ENCODE measurements at regions not wholly inside any gene's neighbourhood (a gene's known extent, or its start where the extent isn't known, plus 50 kb on each side); places are given as distances from the start of the nearest gene placed in this dataset.

DNA sequence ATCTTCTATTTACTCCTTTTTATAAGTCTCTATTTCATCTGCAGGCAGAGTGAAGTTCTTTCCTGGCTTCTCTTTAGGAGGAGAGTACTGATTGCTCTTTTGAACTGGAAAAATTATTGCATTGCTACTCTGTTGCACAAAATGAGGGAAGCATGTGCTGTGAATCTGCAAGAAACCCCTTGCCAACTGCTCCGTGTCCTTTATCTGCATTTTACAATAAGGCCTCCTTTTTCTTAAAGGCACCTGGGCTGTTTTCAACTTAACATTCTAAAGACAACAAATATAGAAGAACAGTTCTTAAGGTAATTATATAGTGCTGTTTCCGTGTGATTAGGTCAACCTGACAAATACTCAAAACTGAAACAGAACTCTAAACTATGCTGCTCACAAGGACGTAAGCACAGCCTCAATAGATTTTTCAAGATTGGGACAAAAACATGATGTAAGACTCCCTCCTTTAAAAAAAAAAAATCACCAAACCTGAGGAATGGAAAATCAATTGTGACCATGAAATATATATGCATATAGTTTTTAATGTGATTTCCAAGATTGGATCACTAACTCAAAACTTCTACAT is 716.6 kb upstream of the INTU start:
- no peak for TF ChIP-seq GATA2 (IDR thresholded peaks at IDR 0.05; ENCODE audit: low read depth, low read length)
- TF ChIP-seq GATA3 (IDR thresholded peaks at IDR 0.05; ENCODE audit: low read depth, low read length): no peak

DNA sequence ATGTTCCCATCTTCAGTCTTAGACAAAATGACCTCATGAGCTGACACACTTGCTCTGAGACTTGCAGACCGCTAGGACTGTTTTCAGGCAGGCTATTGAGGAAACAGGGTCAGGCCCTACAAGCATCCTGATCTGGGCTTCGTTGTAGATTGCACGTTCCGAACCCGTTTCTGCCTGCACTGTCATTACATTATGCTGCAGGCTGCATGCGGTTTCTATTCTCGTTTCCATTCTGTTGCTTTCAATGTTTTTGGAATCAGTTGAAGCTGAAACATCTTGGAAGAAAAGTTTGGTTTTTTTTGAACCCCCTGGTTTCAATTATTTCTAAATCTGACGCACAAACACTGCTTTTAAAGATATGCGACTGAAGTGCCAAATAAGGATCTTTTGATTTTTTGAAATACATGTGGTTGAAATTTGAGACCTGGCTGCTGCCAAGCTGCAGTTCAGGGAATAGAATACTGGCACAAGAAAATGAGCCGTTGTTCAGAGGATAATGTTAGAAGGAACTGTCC is 716.1 kb upstream of the INTU start:
- TF ChIP-seq GATA2 (IDR thresholded peaks at IDR 0.05; ENCODE audit: low read depth, low read length): no peak
- no peak for TF ChIP-seq GATA3 (IDR thresholded peaks at IDR 0.05; ENCODE audit: low read depth, low read length)

DNA sequence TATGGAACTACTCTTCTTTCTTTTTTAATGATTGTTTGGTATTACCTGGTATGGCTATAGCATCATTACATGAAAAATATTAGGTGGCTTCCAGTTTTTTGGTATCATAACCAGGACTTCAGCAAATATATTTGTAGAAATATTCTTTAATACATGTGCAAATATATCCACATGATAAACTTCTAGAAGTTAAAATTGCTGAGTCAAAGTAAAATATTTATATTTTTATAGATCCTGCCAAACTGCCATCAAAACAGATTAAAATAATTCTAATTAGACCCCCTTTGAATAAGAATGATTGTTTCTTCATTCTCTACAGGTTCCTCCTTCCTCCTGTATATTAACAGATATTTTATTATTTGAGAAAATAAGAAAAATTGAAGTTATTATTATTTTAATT is 708.5 kb upstream of the INTU start:
- TF ChIP-seq GATA2 (IDR thresholded peaks at IDR 0.05; ENCODE audit: low read depth, low read length): no peak
- TF ChIP-seq GATA3 (IDR thresholded peaks at IDR 0.05; ENCODE audit: low read depth, low read length): no peak

DNA sequence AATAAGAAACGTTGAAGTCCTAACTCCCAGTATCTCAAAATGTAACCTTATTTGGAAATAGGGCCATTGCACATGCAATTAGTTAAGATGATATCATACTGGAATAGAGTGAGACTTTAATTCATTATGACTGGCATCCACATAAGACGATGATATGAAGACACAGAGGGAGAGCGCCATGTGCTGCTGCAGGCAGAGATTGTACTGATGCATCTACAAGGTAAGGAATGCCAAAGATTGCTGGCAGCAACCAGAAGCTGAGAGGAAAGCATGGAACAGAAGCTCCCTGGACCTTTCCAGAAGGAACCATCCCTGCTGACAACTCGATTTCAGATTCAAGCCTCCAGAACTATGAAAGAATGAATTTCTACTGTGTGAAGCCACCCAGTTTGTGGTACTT is 697.0 kb upstream of the INTU start:
- TF ChIP-seq GATA2 (IDR thresholded peaks at IDR 0.05; ENCODE audit: low read depth, low read length): no peak
- no peak for TF ChIP-seq GATA3 (IDR thresholded peaks at IDR 0.05; ENCODE audit: low read depth, low read length)

DNA sequence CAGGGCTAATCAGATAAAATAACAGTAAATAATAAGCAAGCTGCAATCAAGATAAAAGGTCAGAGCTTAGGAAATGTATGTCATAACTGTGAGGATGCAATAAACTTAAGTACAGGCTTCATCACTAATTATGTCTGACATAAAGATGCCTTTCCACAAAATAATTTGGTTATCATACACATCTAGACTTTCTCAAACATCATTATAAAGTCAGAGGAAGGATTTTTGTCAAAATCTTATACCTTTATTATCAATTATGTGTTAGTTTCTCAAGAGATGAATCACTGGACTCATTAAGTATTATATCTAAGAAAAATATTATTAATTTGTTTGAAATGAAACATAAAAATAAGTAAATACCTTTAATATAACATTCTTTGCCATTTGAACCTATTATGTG is 695.4 kb upstream of the INTU start:
- TF ChIP-seq GATA3 (IDR thresholded peaks at IDR 0.05; ENCODE audit: low read depth, low read length): no peak

DNA sequence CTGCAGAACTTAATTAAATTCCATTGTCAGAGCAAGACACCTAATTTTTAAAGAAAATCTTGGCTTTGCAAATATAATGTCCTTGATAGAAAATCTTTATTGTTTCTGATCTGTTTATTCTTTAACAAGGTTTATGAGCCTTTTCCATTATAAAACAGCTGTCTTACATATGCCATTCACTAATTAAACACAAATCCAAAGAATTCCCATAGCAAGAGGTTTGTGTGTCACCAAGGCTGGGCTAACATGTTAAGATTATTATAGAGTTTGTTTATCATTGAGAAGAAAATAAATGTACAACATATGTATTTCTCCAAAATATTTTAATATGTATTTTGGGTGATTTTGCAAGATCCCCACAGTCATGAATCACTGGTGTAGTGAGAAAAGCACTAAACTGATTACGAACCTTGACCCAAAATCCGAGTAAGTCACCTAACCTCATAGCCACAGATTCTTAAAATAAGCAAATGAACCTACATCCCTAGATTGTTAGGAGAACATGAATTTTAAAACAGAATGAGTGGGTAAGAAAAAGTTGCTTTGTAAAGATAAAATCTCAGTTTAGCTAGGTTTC is 694.8 kb upstream of the INTU start:
- no peak for TF ChIP-seq GATA3 (IDR thresholded peaks at IDR 0.05; ENCODE audit: low read depth, low read length)
- TF ChIP-seq GATA2 (IDR thresholded peaks at IDR 0.05; ENCODE audit: low read depth, low read length): no peak

DNA sequence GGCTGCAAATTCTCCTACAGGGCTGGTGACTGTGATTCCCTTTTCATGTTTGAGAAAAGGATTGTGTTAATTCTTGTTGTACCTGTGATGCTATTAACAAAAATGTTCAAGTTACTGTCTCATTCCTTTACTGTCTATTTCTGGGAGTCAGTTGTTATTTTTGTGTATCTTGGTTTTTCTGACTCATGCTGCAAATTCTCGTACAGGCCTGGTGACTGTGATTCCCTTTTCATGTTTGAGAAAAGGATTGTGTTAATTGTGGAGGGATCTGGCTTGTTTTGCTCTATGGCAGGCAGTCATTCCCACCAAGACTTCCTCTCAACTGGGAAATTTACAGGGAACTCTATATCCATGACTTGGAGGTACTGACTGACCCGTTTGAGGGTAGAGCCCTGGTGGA is 693.4 kb upstream of the INTU start:
- TF ChIP-seq GATA2 (IDR thresholded peaks at IDR 0.05; ENCODE audit: low read depth, low read length) (no peak), GATA3 (IDR thresholded peaks at IDR 0.05; ENCODE audit: low read depth, low read length) (no peak)

DNA sequence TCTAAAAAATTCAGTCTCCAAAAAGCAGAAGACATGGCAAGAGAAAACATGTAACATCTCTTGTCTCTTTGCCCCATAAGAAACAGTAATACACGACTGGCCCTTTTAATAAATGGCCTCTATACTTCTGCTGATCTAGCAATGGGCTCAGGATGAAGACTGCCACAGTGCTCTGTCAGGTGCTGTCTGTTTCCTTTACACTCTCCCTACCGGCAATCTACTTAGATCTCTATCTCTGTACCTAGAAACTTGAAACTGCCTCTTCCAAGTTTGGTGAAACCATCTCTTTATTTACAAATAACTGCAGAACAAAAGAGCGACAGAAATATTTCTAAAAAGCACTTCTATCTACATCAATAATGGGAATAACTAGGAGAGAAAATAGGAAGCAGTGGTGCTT is 685.2 kb upstream of the INTU start:
- no peak for TF ChIP-seq GATA3 (IDR thresholded peaks at IDR 0.05; ENCODE audit: low read depth, low read length)
- TF ChIP-seq GATA2 (IDR thresholded peaks at IDR 0.05; ENCODE audit: low read depth, low read length): no peak

DNA sequence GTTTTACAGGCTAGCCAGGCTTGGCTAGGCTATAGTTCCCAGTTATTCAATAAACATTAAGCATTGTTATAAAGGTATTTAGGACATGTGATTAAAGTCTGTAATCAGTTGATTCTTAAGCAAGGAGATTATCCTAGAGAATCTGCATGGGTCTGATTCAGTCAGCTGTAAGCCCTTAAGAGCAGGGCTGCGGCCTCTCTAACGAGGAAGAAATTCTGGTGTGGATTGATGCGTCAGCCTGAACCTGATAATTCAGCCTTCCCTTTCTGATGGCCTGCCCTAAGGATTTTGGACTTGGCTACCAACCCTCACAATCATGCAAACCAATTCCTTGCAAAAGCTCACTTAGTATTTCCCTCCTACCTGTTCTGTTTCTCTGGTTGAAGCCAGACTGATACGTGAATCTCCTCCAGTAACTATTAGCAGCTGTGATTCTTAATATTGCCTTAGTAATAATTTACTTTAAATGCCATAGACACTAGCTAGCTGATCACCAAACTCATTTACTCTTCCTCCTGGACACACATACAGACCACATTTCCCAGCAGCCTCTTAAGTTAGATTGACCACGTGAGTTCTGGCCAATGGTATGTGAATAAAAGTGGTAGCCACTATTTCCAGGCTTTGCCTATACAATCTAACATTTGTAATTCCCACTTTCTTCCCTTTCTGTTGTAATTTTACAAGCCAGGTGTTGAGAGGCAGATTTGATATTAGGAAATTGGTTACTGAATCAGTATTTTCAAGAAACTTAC is 678.0 kb upstream of the INTU start:
- no peak for TF ChIP-seq GATA3 (IDR thresholded peaks at IDR 0.05; ENCODE audit: low read depth, low read length)
- no peak for TF ChIP-seq GATA2 (IDR thresholded peaks at IDR 0.05; ENCODE audit: low read depth, low read length)

DNA sequence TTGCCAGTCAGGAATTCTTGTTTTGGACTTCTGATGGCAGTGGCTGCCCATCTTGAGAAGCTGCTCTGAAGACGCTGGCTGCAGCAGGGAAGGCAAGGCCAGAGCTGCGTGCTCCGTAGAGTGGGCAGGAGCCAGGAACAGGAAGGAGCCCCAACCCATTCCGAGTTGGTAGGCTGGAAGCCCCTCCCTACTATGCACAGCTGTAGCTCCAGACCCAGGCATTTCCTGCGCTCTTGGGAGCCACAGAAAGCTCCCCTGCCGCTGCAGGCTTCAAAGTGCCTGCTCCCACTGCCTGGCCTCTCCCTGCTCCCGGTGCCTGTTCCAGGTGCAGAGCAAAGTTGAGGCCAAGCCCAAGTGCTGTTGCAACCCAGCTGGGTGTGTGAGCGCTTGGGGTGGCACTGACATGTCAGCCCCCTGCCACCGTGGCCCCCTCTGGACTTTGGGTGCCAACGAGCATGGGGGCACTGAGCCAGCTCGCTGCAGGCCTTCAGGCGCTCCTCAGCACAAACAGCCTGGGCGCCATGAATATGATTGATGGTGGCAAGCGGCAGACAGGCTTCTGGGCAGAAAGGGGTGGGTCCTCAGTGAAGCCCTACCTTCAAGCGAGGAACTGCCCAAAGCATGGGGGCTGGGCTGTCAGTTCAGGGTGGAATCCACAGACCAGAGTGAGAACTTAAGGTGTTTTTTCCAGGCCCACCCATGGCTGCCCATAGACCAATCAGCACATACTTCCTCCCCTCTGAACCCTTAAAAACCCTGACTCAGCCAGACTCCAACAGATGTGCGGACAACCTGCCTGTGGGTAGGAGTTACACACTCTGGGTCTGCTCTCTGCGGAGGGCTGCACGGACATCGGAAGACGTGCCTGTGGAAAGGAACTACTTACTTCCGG is 677.2 kb upstream of the INTU start:
- no peak for TF ChIP-seq GATA3 (IDR thresholded peaks at IDR 0.05; ENCODE audit: low read depth, low read length)
- TF ChIP-seq GATA2 (IDR thresholded peaks at IDR 0.05; ENCODE audit: low read depth, low read length): no peak

DNA sequence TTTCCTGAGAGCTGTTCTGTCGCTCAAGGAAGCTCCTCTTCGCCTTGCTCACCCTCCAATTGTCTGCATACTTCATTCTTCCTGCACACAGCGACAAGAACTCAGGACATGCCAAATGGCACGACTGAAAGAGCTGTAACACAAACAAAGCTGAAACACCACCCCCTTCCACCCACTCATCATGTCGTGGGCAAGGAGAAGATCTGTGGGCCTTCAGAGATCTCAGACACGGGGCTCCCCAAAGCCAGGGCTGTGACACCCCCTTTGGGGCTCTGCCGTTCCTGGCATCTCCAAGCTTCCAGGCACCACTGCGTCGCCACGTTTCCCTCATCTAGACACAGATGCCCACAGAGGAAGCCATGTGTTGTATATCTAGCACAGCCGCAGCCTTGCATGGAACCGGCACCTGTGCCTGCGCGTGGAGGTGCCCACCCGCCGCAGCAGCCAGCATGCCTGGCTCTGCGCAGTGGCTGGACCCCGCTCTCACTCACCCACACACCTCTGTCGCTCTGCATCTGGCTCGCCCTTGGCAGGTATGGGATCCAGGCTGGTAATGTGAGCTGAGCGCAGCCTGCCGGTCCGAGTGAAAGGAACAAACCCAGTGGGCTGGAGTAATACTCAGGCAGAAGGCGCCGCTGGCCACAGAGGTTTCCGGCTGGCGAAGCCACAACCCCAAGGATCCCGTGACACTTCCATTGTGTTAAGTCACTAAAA is 676.4 kb upstream of the INTU start:
- TF ChIP-seq GATA2 (IDR thresholded peaks at IDR 0.05; ENCODE audit: low read depth, low read length): no peak
- no peak for TF ChIP-seq GATA3 (IDR thresholded peaks at IDR 0.05; ENCODE audit: low read depth, low read length)

DNA sequence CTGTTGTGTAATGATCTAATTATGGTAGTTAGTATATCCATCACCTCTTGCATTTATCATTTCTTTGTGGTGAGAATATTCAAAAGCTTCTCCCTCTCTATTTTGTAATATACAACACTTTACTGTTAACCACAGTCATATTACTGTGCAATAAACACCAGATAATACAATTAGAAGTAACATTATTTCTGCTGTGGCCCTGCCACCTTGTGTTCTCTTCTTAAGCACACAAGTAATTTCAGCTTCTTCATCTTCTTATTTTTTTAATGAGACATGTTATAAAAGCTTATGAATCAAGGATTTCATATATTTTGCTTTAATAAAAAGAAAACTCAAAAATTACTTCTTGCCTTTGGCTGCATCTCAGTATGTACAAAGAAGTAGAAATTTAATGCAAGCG is 675.2 kb upstream of the INTU start:
- TF ChIP-seq GATA2 (IDR thresholded peaks at IDR 0.05; ENCODE audit: low read depth, low read length): no peak
- no peak for TF ChIP-seq GATA3 (IDR thresholded peaks at IDR 0.05; ENCODE audit: low read depth, low read length)

DNA sequence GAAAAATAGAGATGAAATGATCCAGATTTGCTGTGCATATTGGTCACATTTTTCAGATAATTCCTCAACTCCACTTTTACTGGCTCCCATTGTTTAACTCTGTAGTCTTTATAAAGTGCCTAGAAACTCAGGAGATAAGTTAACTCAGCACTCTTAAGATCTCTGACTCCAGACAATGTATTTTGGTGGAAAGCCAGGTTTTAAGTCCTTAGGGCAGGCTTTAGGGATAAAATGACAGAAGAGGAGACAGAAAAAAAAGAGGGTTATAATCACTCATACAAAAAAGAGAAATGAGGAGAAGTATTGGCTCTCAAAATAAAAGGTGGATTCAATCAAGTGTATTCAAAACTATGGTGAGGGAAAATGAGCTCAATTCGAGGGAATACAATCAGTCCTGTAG is 674.8 kb upstream of the INTU start:
- no peak for TF ChIP-seq GATA2 (IDR thresholded peaks at IDR 0.05; ENCODE audit: low read depth, low read length)
- TF ChIP-seq GATA3 (IDR thresholded peaks at IDR 0.05; ENCODE audit: low read depth, low read length): no peak

DNA sequence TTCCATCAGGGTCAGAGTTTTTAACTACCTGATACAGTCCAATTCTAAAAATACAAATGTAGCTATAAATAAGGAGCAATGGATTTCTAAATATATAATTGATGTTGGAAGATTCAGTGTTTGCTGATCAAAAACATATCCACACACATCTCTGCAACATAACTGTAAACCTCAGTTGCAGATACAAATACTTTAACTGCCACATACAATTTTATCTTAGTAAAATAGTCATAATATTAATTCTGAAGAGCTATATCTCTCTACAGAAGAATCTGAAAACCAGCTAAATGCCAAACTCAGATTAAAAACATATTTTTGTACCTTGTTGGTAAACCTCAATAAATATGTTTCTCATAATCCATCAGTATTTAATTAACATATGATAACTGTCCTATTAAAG is 674.3 kb upstream of the INTU start:
- TF ChIP-seq GATA2 (IDR thresholded peaks at IDR 0.05; ENCODE audit: low read depth, low read length) (no peak), GATA3 (IDR thresholded peaks at IDR 0.05; ENCODE audit: low read depth, low read length) (no peak)

Measured in SH-SY5Y (cell line).